ENCODE measurements at regions not wholly inside any gene's neighbourhood (a gene's known extent, or its start where the extent isn't known, plus 50 kb on each side); places are given as distances from the start of the nearest gene placed in this dataset.

DNA sequence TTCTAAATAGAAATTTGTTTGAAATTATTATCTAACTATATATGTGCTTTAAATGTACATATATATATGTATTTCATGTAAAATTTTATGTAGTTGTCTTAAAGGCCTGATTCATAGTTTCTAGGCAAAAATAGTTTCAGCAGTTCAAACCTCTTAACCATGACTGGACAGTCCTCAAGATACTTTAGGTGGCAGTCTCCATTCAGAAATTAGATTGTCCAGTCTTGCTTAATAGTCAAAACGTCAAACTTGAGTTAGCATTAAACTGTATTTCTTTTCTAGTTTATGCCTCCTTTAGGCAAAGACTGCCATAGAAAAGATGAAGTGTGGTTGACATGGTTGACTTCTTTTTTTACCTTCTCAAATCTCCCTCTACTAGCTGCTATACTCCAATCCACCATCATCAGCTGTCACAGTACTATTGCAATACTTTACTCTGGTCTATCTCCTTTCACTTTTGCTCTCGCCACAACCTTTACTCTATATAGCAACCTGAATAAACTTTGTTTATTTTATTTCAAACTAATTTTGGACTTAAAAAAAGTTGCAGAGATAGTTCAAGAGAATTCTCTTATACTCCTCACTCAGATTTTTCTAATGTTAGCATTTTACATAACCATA is 395.6 kb upstream of the DIPK2B start:
- no peak overlapping the region for H3K4me3 ChIP-seq (replicated peaks; ENCODE audit: insufficient read depth, low read length)
- DNase-seq (ENCODE audit: low read depth in 1 of 2, low spot score in 1 of 2) = no peak
- H3K27ac ChIP-seq (replicated peaks) = no peak overlapping the region
- no peaks in the 10 kb centered on the region for H3K27me3 ChIP-seq (ENCODE audit: insufficient read depth, poor library complexity, severe bottlenecking)
- no peak for TF ChIP-seq POLR2AphosphoS5 (IDR thresholded peaks at IDR 0.05; ENCODE audit: low read depth)
- TF ChIP-seq, protein P1, sequence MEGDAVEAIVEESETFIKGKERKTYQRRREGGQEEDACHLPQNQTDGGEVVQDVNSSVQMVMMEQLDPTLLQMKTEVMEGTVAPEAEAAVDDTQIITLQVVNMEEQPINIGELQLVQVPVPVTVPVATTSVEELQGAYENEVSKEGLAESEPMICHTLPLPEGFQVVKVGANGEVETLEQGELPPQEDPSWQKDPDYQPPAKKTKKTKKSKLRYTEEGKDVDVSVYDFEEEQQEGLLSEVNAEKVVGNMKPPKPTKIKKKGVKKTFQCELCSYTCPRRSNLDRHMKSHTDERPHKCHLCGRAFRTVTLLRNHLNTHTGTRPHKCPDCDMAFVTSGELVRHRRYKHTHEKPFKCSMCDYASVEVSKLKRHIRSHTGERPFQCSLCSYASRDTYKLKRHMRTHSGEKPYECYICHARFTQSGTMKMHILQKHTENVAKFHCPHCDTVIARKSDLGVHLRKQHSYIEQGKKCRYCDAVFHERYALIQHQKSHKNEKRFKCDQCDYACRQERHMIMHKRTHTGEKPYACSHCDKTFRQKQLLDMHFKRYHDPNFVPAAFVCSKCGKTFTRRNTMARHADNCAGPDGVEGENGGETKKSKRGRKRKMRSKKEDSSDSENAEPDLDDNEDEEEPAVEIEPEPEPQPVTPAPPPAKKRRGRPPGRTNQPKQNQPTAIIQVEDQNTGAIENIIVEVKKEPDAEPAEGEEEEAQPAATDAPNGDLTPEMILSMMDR (IDR thresholded peaks at IDR 0.05; ENCODE audit: insufficient read depth, low read length) = no peak
- TF ChIP-seq, protein P2, sequence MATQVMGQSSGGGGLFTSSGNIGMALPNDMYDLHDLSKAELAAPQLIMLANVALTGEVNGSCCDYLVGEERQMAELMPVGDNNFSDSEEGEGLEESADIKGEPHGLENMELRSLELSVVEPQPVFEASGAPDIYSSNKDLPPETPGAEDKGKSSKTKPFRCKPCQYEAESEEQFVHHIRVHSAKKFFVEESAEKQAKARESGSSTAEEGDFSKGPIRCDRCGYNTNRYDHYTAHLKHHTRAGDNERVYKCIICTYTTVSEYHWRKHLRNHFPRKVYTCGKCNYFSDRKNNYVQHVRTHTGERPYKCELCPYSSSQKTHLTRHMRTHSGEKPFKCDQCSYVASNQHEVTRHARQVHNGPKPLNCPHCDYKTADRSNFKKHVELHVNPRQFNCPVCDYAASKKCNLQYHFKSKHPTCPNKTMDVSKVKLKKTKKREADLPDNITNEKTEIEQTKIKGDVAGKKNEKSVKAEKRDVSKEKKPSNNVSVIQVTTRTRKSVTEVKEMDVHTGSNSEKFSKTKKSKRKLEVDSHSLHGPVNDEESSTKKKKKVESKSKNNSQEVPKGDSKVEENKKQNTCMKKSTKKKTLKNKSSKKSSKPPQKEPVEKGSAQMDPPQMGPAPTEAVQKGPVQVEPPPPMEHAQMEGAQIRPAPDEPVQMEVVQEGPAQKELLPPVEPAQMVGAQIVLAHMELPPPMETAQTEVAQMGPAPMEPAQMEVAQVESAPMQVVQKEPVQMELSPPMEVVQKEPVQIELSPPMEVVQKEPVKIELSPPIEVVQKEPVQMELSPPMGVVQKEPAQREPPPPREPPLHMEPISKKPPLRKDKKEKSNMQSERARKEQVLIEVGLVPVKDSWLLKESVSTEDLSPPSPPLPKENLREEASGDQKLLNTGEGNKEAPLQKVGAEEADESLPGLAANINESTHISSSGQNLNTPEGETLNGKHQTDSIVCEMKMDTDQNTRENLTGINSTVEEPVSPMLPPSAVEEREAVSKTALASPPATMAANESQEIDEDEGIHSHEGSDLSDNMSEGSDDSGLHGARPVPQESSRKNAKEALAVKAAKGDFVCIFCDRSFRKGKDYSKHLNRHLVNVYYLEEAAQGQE (IDR thresholded peaks at IDR 0.05; ENCODE audit: insufficient replicate concordance, low read depth) = no peak
- no peak for TF ChIP-seq SPI1 (IDR thresholded peaks at IDR 0.05; ENCODE audit: borderline replicate concordance, low read depth)
- TF ChIP-seq GABPA (IDR thresholded peaks at IDR 0.05; ENCODE audit: low read depth) = no peak

DNA sequence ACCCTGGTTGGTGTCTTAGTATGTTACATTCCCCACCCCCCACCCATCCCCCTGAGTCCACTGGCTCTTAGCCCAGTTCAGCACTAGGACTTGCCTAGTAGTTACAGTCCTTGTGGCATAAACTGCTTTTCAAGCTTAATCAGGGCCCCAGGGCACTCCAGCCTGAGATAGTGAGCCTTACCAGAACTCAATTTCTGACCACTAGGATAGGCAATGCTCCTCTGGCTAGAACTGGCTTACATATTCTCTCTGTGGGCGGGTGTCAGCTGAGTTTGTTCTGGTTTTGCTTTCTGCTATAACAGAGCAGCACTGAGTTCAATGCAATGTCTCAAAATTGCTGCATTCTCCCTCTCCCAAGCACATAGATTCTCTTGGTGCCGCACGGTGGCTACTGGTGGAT is 391.4 kb upstream of the DIPK2B start:
- Histone ChIP-seq H3K4me3 (replicated peaks; ENCODE audit: insufficient read depth, low read length) (no peak overlapping the region), H3K27ac (replicated peaks) (no peak overlapping the region), H3K27me3 (ENCODE audit: insufficient read depth, poor library complexity, severe bottlenecking) (no peaks in the 10 kb centered on the region)
- no peak for DNase-seq (ENCODE audit: low read depth in 1 of 2, low spot score in 1 of 2)
- TF ChIP-seq POLR2AphosphoS5 (IDR thresholded peaks at IDR 0.05; ENCODE audit: low read depth) = no peak
- TF ChIP-seq, protein P2 (IDR thresholded peaks at IDR 0.05; ENCODE audit: insufficient replicate concordance, low read depth) = no peak
- TF ChIP-seq, protein P1 (IDR thresholded peaks at IDR 0.05; ENCODE audit: insufficient read depth, low read length) = no peak
- TF ChIP-seq GABPA (IDR thresholded peaks at IDR 0.05; ENCODE audit: low read depth) = no peak
- TF ChIP-seq SPI1 (IDR thresholded peaks at IDR 0.05; ENCODE audit: borderline replicate concordance, low read depth) = no peak

DNA sequence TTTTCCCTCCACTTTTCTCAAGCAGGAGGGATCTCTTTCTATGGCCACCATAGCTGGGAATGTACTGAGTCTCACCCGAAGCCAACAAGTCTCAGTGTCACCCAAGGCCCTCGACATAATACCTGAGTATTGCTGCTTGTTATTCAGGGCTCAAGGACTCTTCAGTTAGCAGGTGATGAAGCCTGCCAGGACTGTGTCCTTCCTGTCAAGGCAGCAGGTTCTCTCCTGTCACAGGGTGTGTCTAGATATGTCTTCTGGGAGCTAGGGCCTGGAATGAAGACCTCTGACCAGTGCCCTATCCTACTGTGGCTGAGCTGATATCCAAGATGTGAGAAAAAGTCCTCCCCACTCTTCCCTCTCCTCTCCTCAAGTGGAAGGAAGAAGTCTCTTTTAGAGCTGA is 391.0 kb upstream of the DIPK2B start:
- TF ChIP-seq, protein P1 (IDR thresholded peaks at IDR 0.05; ENCODE audit: insufficient read depth, low read length) = no peak
- TF ChIP-seq POLR2AphosphoS5 (IDR thresholded peaks at IDR 0.05; ENCODE audit: low read depth) = no peak
- TF ChIP-seq GABPA (IDR thresholded peaks at IDR 0.05; ENCODE audit: low read depth) = no peak
- TF ChIP-seq SPI1 (IDR thresholded peaks at IDR 0.05; ENCODE audit: borderline replicate concordance, low read depth) = no peak
- TF ChIP-seq, protein P2 (IDR thresholded peaks at IDR 0.05; ENCODE audit: insufficient replicate concordance, low read depth) = no peak
- Histone ChIP-seq H3K27ac (replicated peaks) (no peak overlapping the region), H3K4me3 (replicated peaks; ENCODE audit: insufficient read depth, low read length) (no peak overlapping the region), H3K27me3 (ENCODE audit: insufficient read depth, poor library complexity, severe bottlenecking) (no peaks in the 10 kb centered on the region)
- no peak for DNase-seq (ENCODE audit: low read depth in 1 of 2, low spot score in 1 of 2)
